Keratinocyte (primary cell): ENCODE measurements at regions not wholly inside any gene's neighbourhood (a gene's known extent, or its start where the extent isn't known, plus 50 kb on each side); places are given as distances from the start of the nearest gene placed in this dataset.

Source experiments
- CTCF ChIP-seq, 3 experiments: IDR thresholded peaks in 1 of 3; conservative IDR thresholded peaks in 1 of 3; optimal IDR thresholded peaks in 1 of 3; 2 replicates in 2 of 3; 3 replicates in 1 of 3; pipeline versions ENCODE3 to v1.5.1; 2011; ENCODE audit warnings: low read length in 3 of 3, mild to moderate bottlenecking in 3 of 3, moderate library complexity in 2 of 3, control low read depth in 1 of 3, inconsistent platforms in 1 of 3; ENCODE audit not compliant: insufficient read depth in 2 of 3; ENCODE audit errors: extremely low read depth in 1 of 3
- EZH2 ChIP-seq: IDR thresholded peaks from one replicate; pipeline ENCODE4 v1.6.1; 2012; ENCODE audit warnings: inconsistent platforms, mild to moderate bottlenecking, low read length, moderate library complexity

GRCh38 chr5:100023536-100023935 is 511.6 kb upstream of the FAM174A start:
- TF ChIP-seq CTCF (optimal IDR thresholded peaks at IDR 0.05 in 1 of 3, IDR thresholded peaks at IDR 0.05 in 1 of 3, conservative IDR thresholded peaks at IDR 0.05 in 1 of 3; ENCODE audit: extremely low read depth in 1 of 3, insufficient read depth in 2 of 3, low read length in 3 of 3): no peak
- no peak for TF ChIP-seq EZH2
